Parathyroid adenoma (tissue), 2 donors: ENCODE measurements at regions not wholly inside any gene's neighbourhood (a gene's known extent, or its start where the extent isn't known, plus 50 kb on each side); places are given as distances from the start of the nearest gene placed in this dataset.

Experiments
- H2AFZ ChIP-seq: fragments of 300-600 bp; sonication (generic); one replicate; pipeline ENCODE4 v1.7.0; 2017; ENCODE audit warnings: antibody characterized with exemption, mild to moderate bottlenecking
- H3K27ac ChIP-seq: fragments of 300-600 bp; sonication (generic); one replicate; pipeline ENCODE4 v1.7.0; 2017
- H3K27me3 ChIP-seq: fragments of 300-600 bp; sonication (generic); one replicate; pipeline ENCODE4 v1.7.0; 2017; ENCODE audit warnings: low read length; ENCODE audit not compliant: control insufficient read depth, insufficient read depth
- H3K36me3 ChIP-seq: fragments of 300-600 bp; sonication (generic); one replicate; pipeline ENCODE4 v1.7.0; 2017; ENCODE audit warnings: low read length; ENCODE audit not compliant: control insufficient read depth, insufficient read depth
- H3K4me1 ChIP-seq: fragments of 300-600 bp; sonication (generic); one replicate; pipeline ENCODE4 v1.7.0; 2017; ENCODE audit warnings: control low read depth
- H3K4me2 ChIP-seq: fragments of 300-600 bp; sonication (generic); one replicate; pipeline ENCODE4 v1.7.0; 2017; ENCODE audit warnings: low read length
- H3K4me3 ChIP-seq: fragments of 300-600 bp; sonication (generic); one replicate; pipeline ENCODE4 v1.7.0; 2017; ENCODE audit warnings: low read depth, low read length
- H3K79me2 ChIP-seq: fragments of 300-600 bp; sonication (generic); one replicate; pipeline ENCODE4 v1.7.0; 2017; ENCODE audit warnings: control low read depth
- H3K9ac ChIP-seq: fragments of 300-600 bp; sonication (generic); one replicate; pipeline ENCODE4 v1.7.0; 2017; ENCODE audit warnings: mild to moderate bottlenecking
- H3K9me3 ChIP-seq: fragments of 300-600 bp; sonication (generic); one replicate; pipeline ENCODE4 v1.7.0; 2017; ENCODE audit warnings: low read length; ENCODE audit not compliant: control insufficient read depth
- CTCF ChIP-seq: fragments of 300-600 bp; sonication (generic); IDR thresholded peaks from one replicate; pipeline ENCODE4 v1.7.0; 2017; ENCODE audit warnings: antibody characterized with exemption, mild to moderate bottlenecking
- donor health status: primary hyperparathyroidism.

- no peak overlapping the region for H2AFZ ChIP-seq
- no peaks in the 10 kb centered on the region for H3K36me3 ChIP-seq
- H3K4me1 ChIP-seq, result no peaks in the 10 kb centered on the region
- no peak overlapping the region for H3K27ac ChIP-seq
- H3K9me3 ChIP-seq, result no peaks in the 10 kb centered on the region
- no peak overlapping the region for H3K9ac ChIP-seq
- no peak overlapping the region for H3K4me3 ChIP-seq
- no peak overlapping the region for H3K4me2 ChIP-seq
- TF ChIP-seq CTCF, result no peak
- no peaks in the 10 kb centered on the region for H3K27me3 ChIP-seq
- H3K79me2 ChIP-seq, result no peaks in the 10 kb centered on the region
Observed at GRCh38 chrX:39670281-39670680, 427.5 kb downstream of the BCOR start.

GRCh38 chrX:39672405-39672804 lies 425.4 kb downstream of the BCOR start:
- Histone ChIP-seq H3K27ac (no peak overlapping the region), H3K79me2 (no peaks in the 10 kb centered on the region), H3K4me2 (no peak overlapping the region), H3K4me3 (no peak overlapping the region), H2AFZ (no peak overlapping the region), H3K27me3 (no peaks in the 10 kb centered on the region), H3K36me3 (no peaks in the 10 kb centered on the region), H3K4me1 (no peaks in the 10 kb centered on the region), H3K9me3 (no peaks in the 10 kb centered on the region), H3K9ac (no peak overlapping the region)
- TF ChIP-seq CTCF, result no peak

GRCh38 chrX:39674490-39675161 lies 423.1 kb downstream of the BCOR start:
- no peaks in the 10 kb centered on the region for H3K27me3 ChIP-seq
- H3K9ac ChIP-seq, result no peak overlapping the region
- no peaks in the 10 kb centered on the region for H3K79me2 ChIP-seq
- H3K4me1 ChIP-seq, result no peaks in the 10 kb centered on the region
- H3K4me2 ChIP-seq, result no peak overlapping the region
- no peak overlapping the region for H3K27ac ChIP-seq
- no peaks in the 10 kb centered on the region for H3K9me3 ChIP-seq
- H2AFZ ChIP-seq, result no peak overlapping the region
- no peaks in the 10 kb centered on the region for H3K36me3 ChIP-seq
- H3K4me3 ChIP-seq, result no peak overlapping the region
- TF ChIP-seq CTCF, result no peak

- TF ChIP-seq CTCF, result no peak
- Histone ChIP-seq H3K9me3 (no peaks in the 10 kb centered on the region), H3K27ac (no peak overlapping the region), H3K4me2 (no peak overlapping the region), H3K36me3 (no peaks in the 10 kb centered on the region), H3K27me3 (no peaks in the 10 kb centered on the region), H2AFZ (no peak overlapping the region), H3K9ac (no peak overlapping the region), H3K4me1 (no peaks in the 10 kb centered on the region), H3K4me3 (no peak overlapping the region), H3K79me2 (no peaks in the 10 kb centered on the region)
Observed at GRCh38 chrX:39675162-39675553, 422.6 kb downstream of the BCOR start.

GRCh38 chrX:39675619-39676018 lies 422.1 kb downstream of the BCOR start:
- H3K27ac ChIP-seq, result no peak overlapping the region
- no peak overlapping the region for H3K4me2 ChIP-seq
- no peaks in the 10 kb centered on the region for H3K36me3 ChIP-seq
- no peaks in the 10 kb centered on the region for H3K79me2 ChIP-seq
- no peak overlapping the region for H3K9ac ChIP-seq
- no peak overlapping the region for H3K4me3 ChIP-seq
- no peaks in the 10 kb centered on the region for H3K9me3 ChIP-seq
- H2AFZ ChIP-seq, result no peak overlapping the region
- no peaks in the 10 kb centered on the region for H3K27me3 ChIP-seq
- H3K4me1 ChIP-seq, result no peaks in the 10 kb centered on the region
- no peak for TF ChIP-seq CTCF
